GM19043 (cell line): ENCODE measurements at regions not wholly inside any gene's neighbourhood (a gene's known extent, or its start where the extent isn't known, plus 50 kb on each side); places are given as distances from the start of the nearest gene placed in this dataset.
"Not testable (repeated sequence)": the region's sequence is repeated elsewhere in the genome, so short reads cannot be mapped to it uniquely, and the experiment has no call there.

ENCODE experiments used
- ATAC-seq: cut with Tn5 transposase; IDR thresholded peaks from one replicate; pipeline ENCODE4 v1.9.1; 2021; ENCODE audit warnings: low read depth; ENCODE audit not compliant: unreplicated experiment

DNA sequence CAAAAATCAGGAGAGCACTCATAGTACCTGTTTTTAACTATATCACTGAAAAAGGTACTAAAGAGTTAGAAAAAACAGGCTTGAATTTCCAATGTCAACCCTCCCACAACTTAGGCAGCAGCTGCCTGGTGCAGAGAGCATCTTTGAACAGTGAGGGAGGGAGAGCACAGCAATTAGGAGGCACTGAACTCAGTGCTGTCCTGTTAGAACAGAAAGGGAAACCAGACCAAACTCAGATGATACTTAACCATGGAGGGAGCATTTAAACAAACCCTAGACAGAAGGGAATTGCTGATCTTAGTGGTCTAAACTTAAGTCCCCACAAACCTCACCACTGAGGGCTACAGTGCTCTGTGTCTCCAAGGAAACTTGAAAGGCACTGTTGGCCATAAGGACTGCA, 179.2 kb upstream of the AGTR1 start:
- ATAC-seq, result no peak

DNA sequence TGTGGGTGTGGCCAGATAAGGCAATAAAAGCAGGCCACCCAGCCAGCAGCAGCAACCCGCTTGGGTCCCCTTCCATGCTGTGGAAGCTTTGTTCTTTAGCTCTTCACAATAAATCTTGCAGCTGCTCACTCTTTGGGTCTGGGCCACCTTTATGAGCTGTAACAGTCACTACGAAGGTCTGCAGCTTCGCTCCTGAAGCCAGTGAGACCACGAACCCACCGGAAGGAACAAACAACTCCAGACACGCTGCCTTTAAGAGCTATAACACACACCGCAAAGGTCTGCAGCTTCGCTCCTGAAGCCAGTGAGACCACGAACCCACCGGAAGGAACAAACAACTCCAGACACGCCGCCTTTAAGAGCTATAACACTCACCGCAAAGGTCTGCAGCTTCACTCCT, 172.1 kb upstream of the AGTR1 start:
- not testable (repeated sequence) for ATAC-seq

DNA sequence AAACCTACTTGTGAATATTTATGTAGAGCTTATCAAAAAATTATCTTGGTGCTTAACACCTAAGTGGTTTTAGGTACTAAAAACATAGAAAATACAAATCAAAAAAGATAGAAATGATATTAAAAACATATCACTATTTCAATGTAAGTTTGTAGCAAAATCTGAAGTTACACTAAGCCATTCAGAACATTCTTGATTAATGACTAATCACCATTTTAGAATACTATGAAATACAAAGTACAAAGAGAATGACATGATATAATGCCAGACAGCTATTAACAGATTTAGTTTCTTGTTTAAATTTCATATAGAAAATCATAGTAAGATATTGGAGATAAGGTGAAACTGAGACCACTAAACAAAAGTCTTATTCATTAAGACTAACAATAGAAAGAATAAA, 169.7 kb upstream of the AGTR1 start:
- ATAC-seq, result no peak

DNA sequence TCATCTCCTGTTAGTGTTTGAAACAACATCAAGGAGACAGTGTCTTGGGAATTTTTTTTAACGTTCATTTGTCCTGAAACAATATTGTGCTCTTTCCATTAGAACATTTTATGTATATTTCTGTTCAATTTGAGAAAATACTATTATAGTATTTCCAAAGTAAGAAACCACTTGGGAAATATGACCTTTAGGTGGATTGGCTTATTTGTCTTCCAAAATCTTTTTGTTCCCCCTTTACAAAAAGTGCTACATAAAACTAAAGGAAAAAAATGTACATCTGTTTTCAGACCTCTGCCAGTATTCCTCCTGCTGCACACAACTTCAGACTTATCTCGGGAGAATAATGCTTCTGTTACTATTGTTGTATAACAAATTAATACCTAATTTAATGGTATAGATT, 165.9 kb upstream of the AGTR1 start:
- ATAC-seq, result no peak

GRCh38 chr3:148532326-148532725, 165.4 kb upstream of the AGTR1 start:
- no peak for ATAC-seq

DNA sequence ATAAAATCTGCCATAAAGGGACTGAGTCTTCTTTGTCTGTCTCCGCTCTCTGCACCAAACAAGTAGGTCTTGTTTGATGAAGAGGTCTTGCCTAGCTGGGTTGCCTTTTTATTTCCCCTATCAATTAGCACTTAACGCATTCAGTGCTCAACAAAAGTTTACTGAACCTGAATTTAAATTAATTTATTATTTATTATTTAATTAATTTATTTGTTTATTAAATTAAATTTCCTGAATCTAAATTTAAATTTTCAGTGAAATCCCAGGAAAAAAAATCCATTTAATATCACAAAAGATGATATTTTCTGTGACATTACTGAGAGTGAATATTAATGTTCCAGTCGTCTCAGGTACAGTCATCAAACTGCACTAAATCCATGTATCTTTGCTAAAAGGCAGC, 164.9 kb upstream of the AGTR1 start:
- no peak for ATAC-seq

DNA sequence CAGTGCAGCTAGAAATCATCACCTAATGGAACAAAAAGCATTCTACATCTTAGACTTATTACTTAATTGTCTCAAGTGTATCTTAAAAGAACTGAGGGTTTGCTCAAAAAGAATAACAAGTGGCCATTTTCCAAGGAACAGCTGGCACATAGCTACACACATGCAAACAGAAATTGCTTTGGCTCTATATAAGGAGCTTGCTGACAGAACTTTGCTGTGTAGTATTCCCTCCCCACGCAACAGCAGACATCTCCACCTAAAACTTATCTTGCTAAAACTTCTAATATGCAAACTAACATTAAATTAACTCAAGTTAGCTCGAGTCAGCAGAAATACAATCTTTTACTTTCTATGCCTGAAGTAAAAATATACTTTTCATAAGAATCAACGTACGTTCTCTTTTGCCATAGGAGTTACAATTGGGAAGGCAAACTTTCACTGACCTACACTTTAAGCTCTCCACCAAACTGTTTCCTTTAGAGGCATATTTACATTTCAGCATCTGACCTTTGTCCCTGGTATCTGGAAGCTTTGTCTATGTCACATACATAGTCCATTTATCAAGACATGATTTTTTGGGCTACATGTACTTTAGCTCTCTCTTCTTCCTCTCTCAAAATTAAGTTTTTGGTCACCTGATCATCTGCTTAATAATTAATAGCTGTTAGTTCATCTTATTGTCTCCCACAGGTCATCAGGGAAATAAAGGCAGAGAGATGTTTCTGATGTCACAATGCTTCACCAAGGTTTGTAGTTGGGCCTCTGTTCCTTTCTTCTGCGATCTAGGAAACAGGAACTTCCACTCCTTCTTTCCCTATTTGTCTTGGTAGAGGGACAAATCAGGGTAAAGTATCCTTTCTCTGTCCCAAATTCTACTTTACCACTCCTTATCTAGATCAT, 163.4 kb upstream of the AGTR1 start:
- ATAC-seq, result no peak

DNA sequence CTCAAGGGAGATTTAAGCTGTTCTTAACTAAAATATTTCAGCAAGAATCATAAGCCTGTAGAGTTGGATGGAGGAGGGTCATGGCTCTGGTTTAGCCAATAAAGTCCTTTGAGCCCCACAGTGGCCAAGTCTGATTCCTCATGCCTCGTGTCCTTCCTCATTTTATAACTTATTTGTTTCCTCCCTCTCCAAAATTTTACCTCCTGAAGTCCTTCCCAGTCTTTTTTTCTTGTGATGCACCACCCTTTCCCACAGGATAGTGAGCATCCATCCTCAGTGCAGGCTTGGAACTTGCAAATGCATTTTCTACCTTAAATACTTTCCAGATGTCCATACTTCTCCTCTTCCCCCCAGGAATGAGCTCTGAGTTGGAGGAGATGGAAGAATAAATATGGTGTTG, 162.7 kb upstream of the AGTR1 start:
- no peak for ATAC-seq

DNA sequence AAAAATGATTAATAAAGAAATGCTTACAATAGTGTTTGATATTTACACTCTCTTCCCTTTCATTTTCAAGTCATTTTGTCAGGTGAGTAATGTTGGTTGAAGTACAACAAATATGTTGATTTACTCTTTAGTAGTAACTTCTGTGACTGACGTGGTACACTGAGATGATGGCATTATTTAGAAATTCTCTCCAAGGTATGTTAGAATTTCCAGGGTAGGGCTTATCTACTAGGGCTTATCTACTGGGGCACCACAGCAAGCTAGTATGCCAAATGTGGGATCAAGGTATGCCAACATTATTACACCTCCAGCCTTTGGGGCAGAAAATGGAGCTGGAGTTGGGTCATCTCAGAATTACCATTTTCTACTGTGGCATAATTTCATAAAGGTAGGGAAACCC, 157.4 kb upstream of the AGTR1 start:
- no peak for ATAC-seq

GRCh38 chr3:148540851-148541250, 156.9 kb upstream of the AGTR1 start:
- no peak for ATAC-seq

GRCh38 chr3:148546959-148547358, 150.7 kb upstream of the AGTR1 start:
- no peak for ATAC-seq

DNA sequence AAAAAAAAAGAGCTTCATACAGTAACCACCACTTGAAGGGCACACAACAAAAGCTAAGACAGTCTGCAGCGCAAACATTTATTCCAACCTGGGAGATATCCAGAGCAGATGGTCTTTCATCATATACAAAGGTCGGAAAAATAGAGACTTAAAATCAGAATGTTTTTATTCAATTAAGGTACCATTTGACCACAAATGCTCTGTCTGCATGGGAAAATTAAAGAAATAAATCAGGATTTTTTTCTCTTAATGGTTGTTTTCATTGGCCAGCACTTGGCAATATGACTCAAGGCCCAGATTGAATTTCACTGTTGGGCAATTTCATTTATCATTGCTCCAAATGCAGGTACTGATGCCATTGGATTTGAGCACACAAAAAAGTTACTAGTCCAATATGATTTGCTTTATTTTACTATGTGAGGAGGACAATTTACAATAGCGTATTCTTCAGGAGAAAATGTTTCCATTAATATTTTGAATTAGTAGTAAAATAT, 145.9 kb upstream of the AGTR1 start:
- ATAC-seq, result no peak

GRCh38 chr3:148554367-148554766, 143.3 kb upstream of the AGTR1 start:
- ATAC-seq, result no peak

DNA sequence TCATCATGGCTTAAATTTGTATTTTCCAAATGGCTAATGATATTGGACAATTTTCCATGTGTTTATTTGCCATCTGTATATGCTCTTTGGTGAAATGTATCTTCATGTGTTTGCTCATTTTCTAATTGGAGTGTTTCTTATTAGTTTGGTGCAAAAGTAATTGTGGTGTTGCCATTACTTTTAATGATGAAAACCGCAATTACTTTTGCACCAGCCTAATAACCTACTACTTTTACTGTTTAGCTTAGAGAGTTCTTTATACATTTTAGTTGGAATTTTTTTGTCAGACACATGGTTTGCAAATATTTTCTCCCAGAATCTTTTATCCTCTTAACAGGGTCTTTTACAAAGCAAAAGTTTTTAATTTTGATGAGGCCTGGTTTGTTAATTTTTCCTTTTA, 141.0 kb upstream of the AGTR1 start:
- no peak for ATAC-seq

DNA sequence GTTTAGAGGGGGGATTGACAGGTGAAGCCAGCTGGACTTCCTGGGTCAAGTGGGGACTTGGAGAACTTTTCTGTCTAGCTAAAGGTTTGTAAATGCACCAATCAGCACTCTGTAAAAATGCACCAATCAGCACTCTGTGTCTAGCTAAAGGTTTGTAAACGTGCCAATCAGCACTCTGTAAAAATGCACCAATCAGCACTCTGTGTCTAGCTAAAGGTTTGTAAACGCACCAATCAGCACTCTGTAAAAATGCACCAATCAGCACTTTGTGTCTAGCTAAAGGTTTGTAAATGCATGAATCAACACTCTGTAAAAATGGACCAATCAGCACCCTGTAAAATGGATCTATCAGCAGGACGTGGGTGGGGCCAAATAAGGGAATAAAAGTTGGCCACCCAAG, 120.1 kb upstream of the AGTR1 start:
- ATAC-seq, result not testable (repeated sequence)

GRCh38 chr3:148582126-148582525, 115.6 kb upstream of the AGTR1 start:
- ATAC-seq, result no peak

DNA sequence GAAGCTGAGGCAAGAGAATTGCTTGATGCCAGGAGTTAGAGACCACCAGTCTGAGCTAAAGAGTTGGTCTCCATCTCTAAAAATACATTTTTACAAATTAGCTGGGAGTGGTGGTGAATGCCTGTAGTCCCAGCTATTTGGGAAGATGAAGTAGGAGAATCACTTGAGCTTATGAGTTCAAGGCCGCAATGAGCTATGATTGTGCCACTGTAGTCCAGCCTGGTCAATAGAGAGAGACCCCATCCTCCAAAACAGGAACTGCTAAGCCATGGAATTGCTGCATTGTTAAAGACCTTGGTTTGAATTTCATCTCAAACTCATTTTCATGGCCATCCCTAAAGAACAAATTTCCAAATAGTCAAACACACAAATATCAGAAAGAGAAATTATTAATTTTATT, 113.9 kb upstream of the AGTR1 start:
- no peak for ATAC-seq

DNA sequence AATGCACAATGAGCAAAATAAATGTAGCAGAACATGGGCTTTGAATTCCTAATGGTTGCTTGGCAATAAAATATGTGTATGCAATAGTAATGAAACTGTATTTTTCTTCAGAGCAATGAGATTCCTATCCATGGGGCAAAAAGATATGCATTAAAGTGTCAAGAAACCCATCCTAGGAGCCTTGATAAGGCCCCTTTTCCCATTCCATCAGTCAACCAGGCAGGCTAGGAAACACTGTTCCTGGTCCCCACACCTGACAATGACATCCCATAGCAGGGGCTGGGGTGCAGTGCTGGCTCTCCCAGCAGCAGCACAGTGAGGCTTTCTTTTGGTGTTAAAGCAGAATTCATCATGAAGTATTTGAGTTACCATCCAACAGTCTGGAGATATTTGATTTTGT, 113.3 kb upstream of the AGTR1 start:
- ATAC-seq, result no peak

- ATAC-seq, result no peak
Measured at GRCh38 chr3:148585671-148586379, 111.9 kb upstream of the AGTR1 start.

GRCh38 chr3:148588291-148588690, 109.4 kb upstream of the AGTR1 start:
- ATAC-seq, result no peak

- no peak for ATAC-seq
Measured at GRCh38 chr3:148591525-148591924, 106.2 kb upstream of the AGTR1 start.

- no peak for ATAC-seq
Measured at GRCh38 chr3:148598619-148599018, 99.1 kb upstream of the AGTR1 start.
